ENCODE measurements at regions not wholly inside any gene's neighbourhood (a gene's known extent, or its start where the extent isn't known, plus 50 kb on each side); places are given as distances from the start of the nearest gene placed in this dataset.

- no peak overlapping the region for H3K4me3 ChIP-seq (ENCODE audit: low read depth, low read length)
- no peak for TF ChIP-seq CTCF (IDR thresholded peaks at IDR 0.05; ENCODE audit: insufficient read depth, low read length, missing control alignments)
- ChIA-PET CTCF (interaction anchor here (1.1 kb wide), 1 partner anchor 561 kb away, joined by 5 read pairs; no protein-coding TSS in a partner anchor), POLR2A (no interaction called here)
- DNase-seq (ENCODE audit: low read depth, low spot score): no peak
Observed at GRCh38 chr5:158545949-158546530, 553.7 kb downstream of the EBF1 start.

GRCh38 chr5:158544388-158545339 is 555.1 kb downstream of the EBF1 start:
- no peak for TF ChIP-seq CTCF (IDR thresholded peaks at IDR 0.05; ENCODE audit: insufficient read depth, low read length, missing control alignments)
- ChIA-PET CTCF (interaction anchor here (1.7 kb wide), 1 partner anchor 11 kb away, joined by 8 read pairs; no protein-coding TSS in a partner anchor), POLR2A (no interaction called here)
- no peak for DNase-seq (ENCODE audit: low read depth, low spot score)
- no peak overlapping the region for H3K4me3 ChIP-seq (ENCODE audit: low read depth, low read length)

GRCh38 chr5:158543539-158544387 is 556.0 kb downstream of the EBF1 start:
- ChIA-PET CTCF (interaction anchor here (1.7 kb wide), 1 partner anchor 12 kb away, joined by 8 read pairs; no protein-coding TSS in a partner anchor), POLR2A (no interaction called here)
- no peak for DNase-seq (ENCODE audit: low read depth, low spot score)
- no peak overlapping the region for H3K4me3 ChIP-seq (ENCODE audit: low read depth, low read length)
- TF ChIP-seq CTCF (IDR thresholded peaks at IDR 0.05; ENCODE audit: insufficient read depth, low read length, missing control alignments): no peak

GRCh38 chr5:158541536-158542297 is 558.0 kb downstream of the EBF1 start:
- no peak for DNase-seq (ENCODE audit: low read depth, low spot score)
- CTCF ChIA-PET: no interaction called here
- H3K4me3 ChIP-seq (ENCODE audit: low read depth, low read length): no peak overlapping the region
- TF ChIP-seq CTCF (IDR thresholded peaks at IDR 0.05; ENCODE audit: insufficient read depth, low read length, missing control alignments): no peak
- POLR2A ChIA-PET: no interaction called here

- POLR2A ChIA-PET: no interaction called here
- DNase-seq (ENCODE audit: low read depth, low spot score): no peak
Observed at GRCh38 chr5:158538506-158539074, 561.1 kb downstream of the EBF1 start.

More at GRCh38 chr5:158538506-158539074, 561.1 kb downstream of the EBF1 start:
- no peak overlapping the region for H3K4me3 ChIP-seq (ENCODE audit: low read depth, low read length)
- CTCF ChIA-PET: no interaction called here
- TF ChIP-seq CTCF (IDR thresholded peaks at IDR 0.05; ENCODE audit: insufficient read depth, low read length, missing control alignments): no peak
